GM12873 (cell line): ENCODE measurements at regions not wholly inside any gene's neighbourhood (a gene's known extent, or its start where the extent isn't known, plus 50 kb on each side); places are given as distances from the start of the nearest gene placed in this dataset.

Source experiments
- CTCF ChIP-seq: IDR thresholded peaks from 2 replicates; pipeline ENCODE4 v1.5.1; 2012; ENCODE audit warnings: low read depth, mild to moderate bottlenecking, moderate library complexity, low read length, control low read depth; ENCODE audit not compliant: insufficient read depth; ENCODE audit errors: missing control alignments

DNA sequence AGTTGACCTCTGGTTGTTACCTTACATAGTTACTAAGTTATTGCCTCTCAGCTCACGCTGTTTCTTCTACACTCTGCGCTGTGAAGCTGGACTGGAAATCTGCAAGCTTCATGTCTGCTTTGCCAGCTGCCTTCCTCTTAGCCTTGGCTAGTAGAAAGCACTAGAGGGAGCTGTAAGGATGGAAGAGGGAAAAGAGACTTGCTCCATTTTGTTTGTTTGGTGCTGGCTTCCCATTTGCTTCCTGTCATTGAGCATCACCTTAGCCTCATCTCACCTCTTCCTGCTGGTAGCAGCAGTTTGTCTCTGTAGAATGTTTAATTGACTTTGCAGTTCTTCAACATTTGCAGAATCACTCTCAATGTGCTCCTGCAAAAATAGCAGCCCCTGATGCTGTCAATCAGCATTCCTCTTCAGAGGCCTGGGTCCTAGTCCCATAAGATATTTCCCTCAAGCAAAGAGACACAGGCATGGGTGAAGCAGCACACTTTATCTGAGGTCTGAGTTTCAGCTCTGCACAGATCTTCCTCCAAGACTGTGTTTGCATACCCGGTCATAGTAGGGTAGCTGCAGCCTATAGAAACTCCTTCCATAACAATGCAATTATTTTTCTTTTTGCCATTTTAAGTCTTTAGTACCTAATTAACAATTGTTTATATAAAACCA is 302.2 kb upstream of the EPHA7 start:
- TF ChIP-seq CTCF: peak; percentile 7

DNA sequence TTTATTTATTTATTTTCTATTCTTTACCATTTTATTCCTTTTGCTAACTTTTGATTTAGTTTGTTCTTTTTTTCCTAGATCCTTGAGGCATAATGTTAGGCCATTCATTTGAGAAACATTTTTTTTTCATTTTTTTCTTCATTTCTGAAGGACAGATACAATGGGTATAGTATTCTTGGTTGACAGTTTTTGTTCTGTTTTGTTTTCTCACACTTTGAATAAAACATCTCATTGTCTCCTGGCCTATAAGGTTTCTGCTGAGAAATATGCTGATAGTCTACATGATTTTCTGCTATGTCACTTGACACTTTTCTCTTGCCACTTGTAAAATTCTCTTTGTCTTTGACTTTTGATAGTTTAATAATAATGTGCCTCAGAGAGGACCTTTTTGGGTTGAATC is 294.6 kb upstream of the EPHA7 start:
- no peak for TF ChIP-seq CTCF

DNA sequence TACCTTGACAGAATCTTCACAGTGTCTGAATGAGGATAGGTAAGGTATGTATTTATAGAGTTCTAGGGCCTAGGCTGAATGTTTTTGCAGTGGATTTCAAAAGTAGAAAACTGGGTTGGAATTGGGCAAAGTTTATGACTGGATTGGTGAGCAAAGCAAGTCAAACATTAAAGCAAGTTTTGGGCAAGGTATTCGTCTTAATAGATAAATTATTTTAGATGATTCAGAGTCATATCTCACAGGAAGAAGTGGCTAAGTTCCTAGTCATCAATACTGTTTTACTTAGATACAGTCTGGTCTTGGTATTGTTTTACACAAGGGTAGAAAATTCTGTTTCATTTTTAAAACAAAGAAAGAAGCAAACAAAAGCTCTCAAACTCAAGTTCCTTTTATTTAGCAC is 284.1 kb upstream of the EPHA7 start:
- TF ChIP-seq CTCF: no peak

GRCh38 chr6:93701526-93701925 is 282.2 kb upstream of the EPHA7 start:
- TF ChIP-seq CTCF: no peak

GRCh38 chr6:93685494-93685893 is 266.1 kb upstream of the EPHA7 start:
- TF ChIP-seq CTCF: no peak

- no peak for TF ChIP-seq CTCF
These were observed 265.0 kb upstream of the EPHA7 start for GRCh38 chr6:93684339-93684738.

GRCh38 chr6:93679836-93680235 is 260.5 kb upstream of the EPHA7 start:
- no peak for TF ChIP-seq CTCF

DNA sequence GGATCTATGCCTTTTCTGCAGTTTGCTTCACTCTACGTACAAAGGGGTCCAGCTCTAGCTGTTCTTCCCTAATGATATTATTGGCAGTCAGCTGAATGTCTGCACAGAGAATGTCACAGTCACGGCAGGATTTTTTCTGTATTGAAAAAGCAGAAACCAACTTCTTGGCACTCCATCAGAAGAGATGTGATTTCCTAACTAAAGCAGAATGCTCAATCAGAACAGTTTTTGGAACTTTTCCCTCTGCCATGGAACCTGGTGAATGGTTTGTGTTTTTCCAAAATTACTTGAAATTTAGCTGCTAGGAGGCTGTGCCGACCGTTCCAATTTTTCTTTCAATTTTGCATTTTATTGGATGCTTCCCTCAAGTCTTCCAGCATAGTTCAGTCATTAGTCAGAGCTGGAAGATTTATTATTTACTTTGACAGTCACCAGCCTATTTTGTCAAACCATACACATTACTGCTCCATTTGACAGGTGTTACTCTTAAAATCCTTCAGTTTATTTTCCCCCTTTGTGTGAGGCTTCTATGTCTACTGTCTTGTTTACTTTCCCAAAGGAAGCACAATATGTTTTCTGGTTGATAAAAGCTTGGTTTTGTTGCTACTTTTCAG is 259.6 kb upstream of the EPHA7 start:
- TF ChIP-seq CTCF: no peak
